Endothelial cell of umbilical vein (primary cell): ENCODE measurements at regions not wholly inside any gene's neighbourhood (a gene's known extent, or its start where the extent isn't known, plus 50 kb on each side); places are given as distances from the start of the nearest gene placed in this dataset.

Source experiments
- BruUV-seq: library from RNA; stranded (reverse); fragments of 400-500 nt; replicated peaks from 2 replicates; lab custom pipeline; 2021; lab: Mats Ljungman, UMichigan
- CTCF ChIA-PET: fragments of 300-600, 350-600 bp; sonication (Branson Sonifier 250); formaldehyde crosslinking; loops from one replicate; lab custom pipeline; 2021; ENCODE audit warnings: antibody characterized with exemption, inconsistent platforms; lab: Charles Lee
- POLR2A ChIA-PET: fragments of 300-600, 350-600 bp; sonication (Branson Sonifier 250); formaldehyde crosslinking; loops from one replicate; lab custom pipeline; 2021; ENCODE audit warnings: antibody characterized with exemption, inconsistent platforms; lab: Charles Lee
- DNase-seq: peaks from one replicate; pipeline ENCODE4 v3.0.0-alpha.2; 2011; ENCODE audit warnings: low read depth, low spot score
- FAIRE-seq: peaks from 2 replicates; lab custom pipeline; 2011; peaks lifted over from hg19 to GRCh38; lab: Jason Lieb, UNC
- H2AFZ ChIP-seq: 2 replicates; pipeline ENCODE4 v1.6.0; 2012; ENCODE audit warnings: low read depth, low read length, control low read depth, inconsistent platforms
- H3K27ac ChIP-seq: 2 replicates; pipeline ENCODE4 v1.5.1; 2011; ENCODE audit warnings: low read depth, mild to moderate bottlenecking, control low read depth, low read length, moderate library complexity; ENCODE audit not compliant: insufficient read depth
- H3K27me3 ChIP-seq, 2 experiments: 2 replicates each; pipeline versions ENCODE4 v1.6.0 to v1.6.1; 2011; ENCODE audit warnings: low read length in 2 of 2, mixed read lengths in 1 of 2; ENCODE audit not compliant: control insufficient read depth in 2 of 2, insufficient read depth in 2 of 2
- H3K36me3 ChIP-seq, 2 experiments: 2 replicates in 1 of 2; 3 replicates in 1 of 2; pipeline ENCODE4 v1.5.1; 2011; ENCODE audit warnings: low read length in 2 of 2, mild to moderate bottlenecking in 1 of 2, moderate library complexity in 1 of 2; ENCODE audit not compliant: control insufficient read depth in 2 of 2, insufficient read depth in 2 of 2; ENCODE audit errors: extremely low read depth in 1 of 2
- H3K4me1 ChIP-seq: 3 replicates; pipeline ENCODE4 v1.5.1; 2011; ENCODE audit warnings: mild to moderate bottlenecking, low read length; ENCODE audit not compliant: control insufficient read depth, insufficient read depth; ENCODE audit errors: extremely low read depth
- H3K4me2 ChIP-seq: 2 replicates; pipeline ENCODE4 v1.6.1; 2011; ENCODE audit warnings: low read length, control low read depth, mixed read lengths; ENCODE audit not compliant: insufficient read depth
- H3K4me3 ChIP-seq, 3 experiments: fragments of 200-600 bp in 1 of 3; sonication (generic), shearing (Covaris generic) in 1 of 3; replicated peaks in 1 of 3; 2 replicates each; pipeline ENCODE4 v1.5.1; 2011 to 2016; ENCODE audit warnings: control low read depth in 3 of 3, low read length in 3 of 3, mild to moderate bottlenecking in 2 of 3, inconsistent platforms in 1 of 3, low read depth in 1 of 3, moderate library complexity in 1 of 3; ENCODE audit not compliant: insufficient read depth in 1 of 3
- H3K79me2 ChIP-seq: 2 replicates; pipeline ENCODE4 v1.6.0; 2012; ENCODE audit warnings: low read length, inconsistent platforms; ENCODE audit not compliant: control insufficient read depth, insufficient read depth
- H3K9ac ChIP-seq: replicated peaks from 2 replicates; pipeline ENCODE3; 2011; ENCODE audit warnings: low read length, control low read depth; ENCODE audit not compliant: insufficient read depth; ENCODE audit errors: extremely low read depth
- H3K9me1 ChIP-seq: replicated peaks from 3 replicates; pipeline ENCODE4 v1.6.0; 2011; ENCODE audit warnings: mild to moderate bottlenecking, low read length; ENCODE audit not compliant: control insufficient read depth, insufficient read depth; ENCODE audit errors: extremely low read depth
- H3K9me3 ChIP-seq: replicated peaks from 2 replicates; pipeline ENCODE4 v1.5.1; 2012; ENCODE audit warnings: low read length, inconsistent platforms; ENCODE audit not compliant: control insufficient read depth, insufficient read depth
- H4K20me1 ChIP-seq: replicated peaks from 2 replicates; pipeline ENCODE3; 2011; ENCODE audit warnings: mild to moderate bottlenecking, low read length; ENCODE audit not compliant: control insufficient read depth, insufficient read depth; ENCODE audit errors: extremely low read depth
- EZH2 ChIP-seq: IDR thresholded peaks from 2 replicates; pipeline ENCODE4 v1.6.1; 2012; ENCODE audit warnings: borderline replicate concordance, low read depth, mild to moderate bottlenecking, moderate library complexity, low read length, inconsistent platforms; ENCODE audit not compliant: severe bottlenecking
- JUN ChIP-seq: IDR thresholded peaks from 2 replicates; pipeline ENCODE4 v1.6.1; 2011; ENCODE audit warnings: borderline replicate concordance, low read depth; ENCODE audit not compliant: insufficient read length, insufficient read depth
- MYC ChIP-seq: IDR thresholded peaks from one replicate; pipeline ENCODE4 v1.6.1; 2011; ENCODE audit warnings: mild to moderate bottlenecking, low read depth, low read length
- POLR2A ChIP-seq: IDR thresholded peaks from 2 replicates; pipeline ENCODE4 v1.6.1; 2012; ENCODE audit warnings: low read depth, mild to moderate bottlenecking, control low read depth, low read length
- POLR2AphosphoS5 ChIP-seq: IDR thresholded peaks from 2 replicates; pipeline ENCODE4 v1.6.1; 2012; ENCODE audit warnings: low read depth, mild to moderate bottlenecking, control low read depth, low read length, moderate library complexity; ENCODE audit not compliant: insufficient read depth
- dilution Hi-C: fragments of 300-500 bp; cut with MboI; formaldehyde crosslinking; loops from one replicate; pipeline ENCODE4 v1.15.0; 2019; ENCODE audit warnings: low sequenced_read_pairs; ENCODE audit not compliant: extremely low pct_ligation_motif_present
- intact Hi-C: fragments of 100-400 bp; cut with micrococcal nuclease; formaldehyde crosslinking; loops from one replicate; pipeline ENCODE4 v1.10.0; 2022

- Histone ChIP-seq H3K36me3 (no peaks in the 10 kb centered on the region), H3K9me1 (no peaks in the 10 kb centered on the region), H3K27me3 (no peaks in the 10 kb centered on the region), H3K4me2 (no peak overlapping the region), H3K4me1 (no peaks in the 10 kb centered on the region), H3K79me2 (no peaks in the 10 kb centered on the region), H3K27ac (no peak overlapping the region), H3K9ac (no peak overlapping the region), H4K20me1 (no peaks in the 10 kb centered on the region), H2AFZ (no peak overlapping the region), H3K9me3 (no peaks in the 10 kb centered on the region), H3K4me3 (no peak overlapping the region)
- DNase-seq, result no peak
- ChIA-PET POLR2A (no interaction called here), CTCF (interaction anchor here (1.2 kb wide), 1 partner anchor 10 kb away, joined by 4 read pairs; no protein-coding TSS in a partner anchor)
- no peak for FAIRE-seq
- dilution Hi-C loops, result no loop called here
- TF ChIP-seq MYC (no peak), POLR2A (no peak), EZH2 (no peak)
- no TSS peak for BruUV-seq
- intact Hi-C loops, result no loop called here
These were observed 337.2 kb downstream of the CDH11 start for GRCh38 chr16:64784635-64785034.

- no peak overlapping the region for H3K9ac ChIP-seq
- H3K79me2 ChIP-seq, result no peaks in the 10 kb centered on the region
- H3K4me2 ChIP-seq, result no peak overlapping the region
- no peak overlapping the region for H2AFZ ChIP-seq
- H4K20me1 ChIP-seq, result no peaks in the 10 kb centered on the region
- FAIRE-seq, result no peak
- H3K36me3 ChIP-seq, result no peaks in the 10 kb centered on the region
- TF ChIP-seq EZH2 (no peak), POLR2AphosphoS5 (no peak), JUN (no peak)
- no TSS peak for BruUV-seq
- no peaks in the 10 kb centered on the region for H3K4me1 ChIP-seq
- no peak for DNase-seq
- no peaks in the 10 kb centered on the region for H3K27me3 ChIP-seq
- H3K9me3 ChIP-seq, result no peaks in the 10 kb centered on the region
- H3K9me1 ChIP-seq, result no peaks in the 10 kb centered on the region
- intact Hi-C loops, result no loop called here
- CTCF ChIA-PET, result no interaction called here
- dilution Hi-C loops, result no loop called here
- POLR2A ChIA-PET, result no interaction called here
- no peak overlapping the region for H3K4me3 ChIP-seq
- no peak overlapping the region for H3K27ac ChIP-seq
These were observed 339.4 kb downstream of the CDH11 start for GRCh38 chr16:64782484-64782883.
